ENCODE measurements at regions not wholly inside any gene's neighbourhood (a gene's known extent, or its start where the extent isn't known, plus 50 kb on each side); places are given as distances from the start of the nearest gene placed in this dataset.

DNA sequence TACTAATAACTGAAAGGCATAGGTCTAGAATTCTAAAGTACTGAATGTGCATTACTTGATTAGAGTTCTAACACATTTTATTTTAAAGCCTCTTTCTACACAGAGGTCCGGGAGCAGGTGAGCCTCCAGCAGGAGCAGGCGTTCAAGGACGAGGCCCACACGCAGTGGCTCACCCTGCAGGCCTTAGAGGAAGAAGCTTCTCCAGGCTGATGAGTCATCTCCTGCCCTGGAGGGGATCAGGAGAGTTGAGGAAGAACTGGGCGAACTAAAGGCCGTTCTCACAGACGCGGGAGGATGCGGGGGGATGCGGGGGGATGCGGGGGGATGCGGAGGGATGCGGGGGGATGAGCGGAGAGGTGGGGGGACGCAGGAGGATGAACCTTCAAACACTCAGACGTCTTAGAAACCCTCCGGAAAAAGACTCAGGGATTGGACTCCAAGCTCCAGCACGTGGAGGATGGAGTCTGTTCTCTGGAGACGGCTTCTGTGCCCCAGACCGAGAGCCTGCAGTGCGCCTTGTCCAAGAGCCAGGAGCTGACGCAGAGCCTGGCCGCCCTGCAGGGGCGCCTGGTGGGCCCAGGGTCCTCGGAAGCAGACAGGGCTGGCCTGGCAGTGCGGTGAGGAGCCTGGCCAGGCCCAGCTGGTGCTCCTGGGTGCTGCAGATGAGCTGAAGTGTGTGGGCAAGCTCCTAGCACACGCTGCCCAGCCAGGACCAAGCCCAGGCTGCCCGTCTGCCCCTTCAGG is 433.7 kb upstream of the TPK1 start:
- DNase-seq (ENCODE audit: low spot score), result no peak

DNA sequence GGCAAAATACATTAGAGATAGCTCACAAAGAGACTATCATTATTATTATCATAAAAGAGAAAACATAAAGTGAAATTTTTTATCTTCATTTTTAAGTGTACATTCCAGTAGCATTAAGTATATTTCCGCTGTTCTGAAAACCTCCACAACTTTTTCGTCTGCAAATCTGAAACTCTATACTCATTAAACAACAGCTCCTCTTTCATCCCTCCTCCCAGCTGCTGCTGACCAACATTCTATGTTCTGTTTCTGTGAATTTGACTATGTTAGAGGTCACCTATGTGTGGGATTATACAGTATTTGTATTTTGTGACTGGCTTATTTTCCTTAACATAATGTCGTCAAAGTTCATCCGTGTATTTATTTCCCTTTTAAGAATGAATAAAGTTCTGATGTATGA is 429.3 kb upstream of the TPK1 start:
- no peak for DNase-seq (ENCODE audit: low spot score)

DNA sequence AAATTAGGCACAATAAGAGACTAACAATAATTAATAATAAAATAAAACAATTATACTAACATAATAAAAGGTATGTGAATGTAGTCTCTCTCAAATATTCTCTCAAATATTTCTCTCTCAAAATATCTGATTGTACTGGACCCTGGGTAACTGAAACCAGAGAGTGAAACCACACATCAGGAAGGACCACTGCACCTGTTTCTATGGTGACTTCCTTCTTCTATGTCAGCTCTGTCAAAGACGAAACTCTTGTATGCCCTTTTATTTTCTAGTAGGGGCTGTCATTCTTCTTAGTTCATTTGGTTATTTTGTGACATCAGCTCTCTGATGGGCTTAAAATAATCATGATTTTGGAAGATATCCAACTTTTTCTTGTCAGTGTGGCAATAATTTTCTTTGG is 428.0 kb upstream of the TPK1 start:
- DNase-seq (ENCODE audit: low spot score), result no peak

DNA sequence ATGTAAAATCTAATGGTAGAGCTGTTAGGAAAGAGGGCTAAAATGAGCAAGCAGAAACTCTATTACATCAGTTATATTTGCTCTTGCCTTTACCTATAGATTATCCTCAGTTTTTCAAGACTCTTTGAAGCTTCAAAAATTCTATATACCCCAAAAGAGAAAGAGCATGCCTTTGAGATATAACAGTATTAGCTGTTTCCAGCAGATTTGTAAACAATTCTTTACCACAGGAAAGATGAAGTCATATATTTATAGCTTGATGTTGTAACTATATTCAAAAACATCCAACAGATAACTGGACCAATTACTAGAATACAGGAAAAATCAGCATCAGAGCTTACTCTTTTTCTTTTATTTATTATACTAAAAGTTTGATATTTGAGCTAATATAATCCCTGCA is 416.2 kb upstream of the TPK1 start:
- DNase-seq (ENCODE audit: low spot score), result no peak

DNA sequence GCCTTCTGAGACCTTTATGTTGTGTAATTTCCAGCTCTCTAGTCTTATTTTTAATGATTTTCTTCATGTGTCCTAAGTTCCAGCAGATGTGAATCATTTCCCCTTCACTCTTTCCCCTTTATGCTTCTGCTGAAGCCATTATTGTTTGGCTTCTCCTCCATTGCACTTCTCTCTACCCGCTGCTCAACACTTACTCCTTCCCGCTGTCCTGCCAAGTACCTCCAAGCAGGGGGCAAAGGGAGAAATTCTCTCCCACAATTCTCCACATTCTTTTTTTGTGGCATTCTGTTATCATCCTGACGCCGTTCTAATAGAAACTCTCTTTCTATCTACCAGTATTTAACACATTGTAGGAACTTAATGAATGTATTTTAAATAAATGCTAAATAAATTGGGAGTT is 388.9 kb upstream of the TPK1 start:
- no peak for DNase-seq (ENCODE audit: low spot score)

DNA sequence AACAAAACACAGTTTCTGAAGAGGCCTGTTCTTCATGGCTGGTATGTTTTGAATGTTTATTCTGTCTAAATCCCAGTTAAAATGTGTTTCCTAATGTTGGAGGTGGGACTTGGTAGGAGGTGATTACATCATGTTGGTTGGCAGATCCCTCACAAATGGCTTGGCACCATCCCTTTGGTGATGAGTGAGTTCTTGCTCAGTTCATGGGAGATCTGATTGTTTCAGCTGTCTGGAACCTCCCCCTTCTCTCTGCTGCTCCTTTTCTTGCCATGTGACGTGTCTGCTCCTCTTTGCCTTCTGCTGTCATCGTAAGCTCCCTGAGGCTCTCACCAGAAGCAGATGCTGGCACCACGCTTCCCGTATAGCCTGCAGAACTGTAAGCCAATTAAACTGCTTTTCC is 383.6 kb upstream of the TPK1 start:
- no peak for DNase-seq (ENCODE audit: low spot score)

DNA sequence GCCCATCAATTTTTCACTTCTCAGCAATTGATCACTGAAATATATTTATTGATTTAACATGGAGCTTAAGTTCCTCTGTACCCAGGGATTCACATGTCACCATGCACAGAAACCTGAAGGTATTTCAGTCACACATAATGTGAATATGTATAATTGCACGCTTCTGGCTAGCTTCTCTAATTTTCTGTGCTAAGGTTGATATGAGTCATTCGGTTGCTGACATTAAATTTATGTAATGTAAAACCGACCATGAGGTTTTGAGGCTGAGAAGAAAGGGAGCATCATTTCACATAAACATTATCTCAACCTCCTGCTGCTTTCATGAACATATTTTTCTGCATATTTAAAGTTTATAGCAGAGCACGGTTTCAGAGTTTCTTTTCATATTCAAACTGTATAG is 381.0 kb upstream of the TPK1 start:
- DNase-seq (ENCODE audit: low spot score), result no peak

DNA sequence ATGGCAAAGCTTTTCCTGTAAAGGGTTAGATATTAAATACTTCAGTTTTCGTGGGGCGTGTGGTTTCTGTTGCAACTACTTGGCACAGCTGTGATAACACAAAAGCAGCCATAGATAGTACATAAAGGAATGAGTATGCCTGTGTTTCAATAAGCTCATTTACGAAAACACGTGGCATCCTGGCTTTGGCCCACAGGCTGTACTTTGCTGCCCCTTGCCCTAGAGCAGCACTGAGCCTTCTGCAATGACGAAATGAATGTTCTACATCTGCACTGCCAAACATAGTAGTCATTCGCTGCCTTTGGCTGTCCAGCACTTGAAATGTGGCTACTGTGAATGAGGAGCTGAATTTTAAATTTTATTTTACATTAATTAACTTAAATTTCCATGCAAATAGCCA is 376.2 kb upstream of the TPK1 start:
- peak; percentile 50 for DNase-seq (ENCODE audit: low spot score)

DNA sequence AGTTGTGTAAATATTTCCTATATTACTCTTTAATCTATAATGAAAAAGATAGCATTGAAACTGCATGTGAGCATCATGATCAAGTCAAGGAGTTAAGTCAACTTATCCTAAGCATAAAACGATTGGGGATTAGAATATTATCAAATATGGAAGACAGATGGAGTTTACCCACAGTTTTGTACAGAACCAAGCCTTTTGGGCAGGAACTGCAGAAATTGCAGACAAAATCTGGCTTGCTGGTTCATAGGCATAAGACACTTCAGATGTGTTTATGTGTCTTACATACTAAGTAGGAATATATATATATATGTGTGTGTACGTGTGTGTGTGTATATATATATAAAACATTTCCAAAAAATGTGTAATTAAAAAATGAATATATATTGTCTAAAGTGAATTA is 375.4 kb upstream of the TPK1 start:
- DNase-seq (ENCODE audit: low spot score), result no peak

DNA sequence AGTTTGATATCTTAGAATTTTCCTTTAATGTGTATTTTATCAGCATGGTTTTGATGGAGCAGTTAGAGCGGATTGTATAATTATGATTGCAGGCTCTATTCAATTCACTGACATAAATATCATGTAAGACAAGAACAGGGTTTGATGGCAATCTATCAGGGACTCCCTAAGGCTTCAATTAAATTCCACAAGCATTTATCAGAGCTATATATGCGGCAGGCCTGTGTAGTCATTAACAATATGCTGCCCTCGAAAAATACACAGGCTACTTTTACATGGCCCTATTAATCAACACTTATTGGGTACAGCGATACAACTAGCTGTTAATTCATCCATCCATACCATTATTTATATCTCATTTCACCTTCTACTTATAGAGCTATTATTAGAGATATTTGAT is 358.1 kb upstream of the TPK1 start:
- DNase-seq (ENCODE audit: low spot score), result no peak

DNA sequence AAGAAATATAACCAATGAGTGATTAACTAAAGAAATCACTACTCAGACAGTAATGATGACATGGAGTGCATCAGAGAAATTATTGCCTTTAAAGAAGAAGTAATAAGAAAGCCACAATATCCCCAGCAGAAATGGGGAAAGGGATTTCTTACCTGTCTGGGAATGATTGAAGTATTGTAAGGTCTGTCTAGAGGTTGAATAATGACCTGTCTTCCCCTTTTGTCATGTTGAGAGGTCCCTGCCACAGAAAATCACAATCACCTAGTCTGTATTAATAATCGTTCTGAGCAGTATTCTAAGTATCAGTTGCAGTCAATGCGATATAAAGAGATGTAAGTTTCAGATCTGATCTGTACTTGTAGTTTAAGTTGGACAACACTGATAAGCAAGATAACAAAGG is 349.1 kb upstream of the TPK1 start:
- DNase-seq (ENCODE audit: low spot score), result no peak

DNA sequence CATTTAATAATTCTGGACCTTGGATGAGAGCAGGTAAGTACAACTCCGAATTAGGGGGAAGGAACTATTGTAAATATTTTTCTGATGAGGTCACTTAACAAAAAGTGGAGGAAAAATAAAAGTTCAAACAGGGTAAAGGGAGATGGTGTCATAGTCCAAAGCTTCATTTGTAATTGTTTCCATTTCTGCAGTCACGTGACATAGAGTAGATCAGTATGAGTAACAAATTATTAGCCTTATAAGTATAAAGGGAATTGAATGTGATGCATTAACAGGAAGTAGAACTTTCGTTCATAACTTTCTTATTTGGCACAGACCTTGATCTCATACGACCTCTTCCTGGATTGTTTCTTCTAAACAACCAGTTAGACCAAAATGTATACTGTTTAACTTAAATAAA is 347.2 kb upstream of the TPK1 start:
- no peak for DNase-seq (ENCODE audit: low spot score)

DNA sequence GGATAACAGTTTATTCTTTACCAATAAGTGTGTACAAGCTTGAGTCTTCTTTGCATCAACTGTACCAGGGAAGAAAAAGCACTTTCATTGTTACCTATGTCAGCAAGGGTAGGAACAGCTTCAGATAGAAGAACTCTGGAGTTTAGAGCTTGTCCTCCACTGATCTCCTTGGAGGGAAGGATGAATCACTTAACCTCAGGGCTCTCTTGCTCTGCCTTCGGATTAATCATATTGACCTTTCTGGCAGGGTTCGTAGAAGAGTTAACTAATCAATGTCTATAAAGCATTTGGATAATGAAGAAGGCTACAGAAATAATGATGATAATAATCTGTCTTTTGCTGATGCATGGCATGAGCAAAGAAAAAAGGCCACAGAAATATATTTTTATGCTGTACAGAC is 339.5 kb upstream of the TPK1 start:
- no peak for DNase-seq (ENCODE audit: low spot score)

DNA sequence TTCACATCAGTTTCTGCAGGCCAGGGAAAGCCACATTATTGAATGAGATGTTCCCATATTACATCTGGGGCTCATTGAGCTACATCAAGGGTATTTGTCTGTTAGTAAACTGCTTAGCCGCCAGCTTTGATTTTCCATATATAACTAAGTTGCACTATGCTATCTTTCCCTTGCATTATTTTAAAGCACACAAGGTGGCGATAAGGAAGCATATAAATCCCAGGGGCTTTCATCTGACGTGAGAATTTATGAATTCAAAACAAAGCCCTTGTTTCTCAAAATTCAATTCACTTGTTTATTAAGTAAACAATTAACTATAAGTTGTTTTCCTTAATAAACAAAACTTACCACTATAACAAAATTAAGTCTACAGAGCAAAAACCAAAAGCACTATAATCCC is 334.1 kb upstream of the TPK1 start:
- DNase-seq (ENCODE audit: low spot score), result no peak

DNA sequence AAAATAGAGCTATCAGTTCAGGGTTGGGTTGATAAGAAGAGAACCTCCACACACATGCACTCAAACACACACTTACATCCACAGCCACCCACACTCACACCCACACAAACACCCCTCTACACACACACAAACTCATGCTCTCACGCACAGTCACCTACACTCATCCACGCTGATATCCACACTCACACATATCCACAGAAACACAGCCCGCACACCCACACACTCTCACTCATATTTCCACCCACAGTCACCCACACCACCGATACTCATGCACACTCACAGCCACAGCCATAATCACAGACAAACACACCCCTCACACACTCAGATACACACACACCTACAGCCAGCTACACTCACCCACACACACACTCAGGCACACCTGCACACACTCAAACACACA is 333.0 kb upstream of the TPK1 start:
- DNase-seq (ENCODE audit: low spot score), result no peak

DNA sequence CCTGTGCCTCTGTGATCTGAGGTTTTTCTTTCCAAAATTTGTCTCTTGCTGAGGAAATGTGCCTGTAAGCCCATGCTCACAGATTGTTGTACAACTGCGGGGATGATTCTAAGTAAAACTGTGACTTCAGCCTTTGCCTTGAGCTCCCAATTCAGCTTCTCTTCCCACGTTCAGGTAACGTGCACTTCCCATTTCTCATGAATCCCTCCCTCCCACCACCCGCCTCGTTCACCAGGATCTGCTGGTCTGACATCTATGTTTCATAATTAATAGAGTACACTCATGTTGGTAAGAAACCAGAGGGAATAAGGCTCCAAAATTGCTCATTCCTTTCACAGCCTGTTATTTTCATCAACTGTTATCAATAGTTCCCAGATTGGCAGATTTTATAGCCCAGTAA is 332.6 kb upstream of the TPK1 start:
- DNase-seq (ENCODE audit: low spot score), result no peak

DNA sequence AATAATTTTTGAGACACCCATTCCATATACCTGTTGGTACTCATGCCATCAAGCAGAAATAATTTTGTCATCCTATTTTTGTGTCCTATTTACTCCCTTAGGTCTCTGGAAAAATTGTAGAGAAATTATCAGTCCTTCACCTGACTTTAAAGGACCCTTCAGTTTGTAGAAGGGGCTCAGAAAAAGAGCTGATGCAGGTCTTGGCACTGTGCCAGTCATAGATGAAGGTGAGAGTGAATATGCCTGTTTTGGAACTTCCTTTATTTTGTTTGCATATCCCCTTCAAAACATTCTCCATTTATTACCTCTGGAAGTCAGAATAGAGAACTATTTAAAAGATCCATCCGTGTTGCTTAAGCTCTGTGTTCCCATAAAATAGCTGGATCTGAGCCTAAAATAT is 321.0 kb upstream of the TPK1 start:
- no peak for DNase-seq (ENCODE audit: low spot score)

DNA sequence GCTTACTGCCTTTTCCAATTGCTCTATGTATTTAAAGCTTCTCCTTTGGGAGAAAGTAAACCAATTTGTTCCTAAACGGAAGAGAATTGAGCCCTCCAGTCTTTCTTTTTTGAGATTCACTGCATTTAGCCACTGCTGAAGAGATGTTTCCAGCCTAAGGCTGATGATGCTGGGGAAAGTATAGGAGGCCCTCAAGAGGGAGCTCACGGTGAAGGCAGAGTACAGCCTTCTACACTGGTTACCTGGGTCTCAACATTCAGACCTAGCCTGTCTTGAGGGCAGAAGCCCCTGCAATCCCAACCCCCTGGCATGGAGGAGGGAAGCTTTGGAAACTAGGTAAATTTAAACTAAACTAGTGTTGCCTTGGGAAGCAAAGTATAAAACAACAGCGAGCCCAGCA is 316.7 kb upstream of the TPK1 start:
- no peak for DNase-seq (ENCODE audit: low spot score)

DNA sequence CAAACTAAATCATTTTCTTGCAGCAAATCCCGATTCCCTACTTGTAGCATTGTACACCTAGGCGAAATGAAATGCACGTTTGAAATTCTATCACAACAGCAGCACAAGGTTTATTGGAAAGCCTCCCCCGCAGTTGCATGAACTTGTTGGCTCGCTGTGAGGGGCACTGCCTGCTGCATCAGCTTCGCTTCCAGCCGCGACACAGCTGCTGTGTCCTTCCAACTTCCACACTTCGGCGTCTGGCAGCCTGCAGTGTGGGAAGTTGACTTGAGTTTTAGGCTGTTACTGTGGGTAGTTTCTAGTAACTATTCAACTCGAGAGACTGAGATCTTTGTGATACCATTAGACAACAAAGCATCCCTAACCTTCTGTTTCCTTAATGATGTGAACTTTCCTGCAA is 315.8 kb upstream of the TPK1 start:
- DNase-seq (ENCODE audit: low spot score), result no peak

DNA sequence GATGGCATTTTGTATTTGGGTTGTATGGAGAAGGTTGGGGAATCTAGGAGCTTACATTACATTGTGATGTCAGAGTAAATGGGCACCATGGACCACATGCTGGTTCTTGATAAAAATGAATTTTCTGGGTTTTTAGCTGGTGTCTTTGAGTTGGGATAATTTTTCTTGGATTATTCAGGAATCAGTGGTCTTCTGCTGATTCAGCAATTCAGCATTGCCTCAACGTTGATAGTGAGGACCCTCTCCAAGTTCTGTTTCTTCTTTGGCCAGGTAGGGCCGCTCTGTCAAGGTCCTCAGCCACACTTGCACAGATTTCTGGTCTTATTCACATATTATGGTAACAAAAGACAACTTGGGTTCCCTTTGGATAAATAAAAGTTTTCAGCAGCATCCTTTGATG is 312.0 kb upstream of the TPK1 start:
- DNase-seq (ENCODE audit: low spot score), result no peak

DNA sequence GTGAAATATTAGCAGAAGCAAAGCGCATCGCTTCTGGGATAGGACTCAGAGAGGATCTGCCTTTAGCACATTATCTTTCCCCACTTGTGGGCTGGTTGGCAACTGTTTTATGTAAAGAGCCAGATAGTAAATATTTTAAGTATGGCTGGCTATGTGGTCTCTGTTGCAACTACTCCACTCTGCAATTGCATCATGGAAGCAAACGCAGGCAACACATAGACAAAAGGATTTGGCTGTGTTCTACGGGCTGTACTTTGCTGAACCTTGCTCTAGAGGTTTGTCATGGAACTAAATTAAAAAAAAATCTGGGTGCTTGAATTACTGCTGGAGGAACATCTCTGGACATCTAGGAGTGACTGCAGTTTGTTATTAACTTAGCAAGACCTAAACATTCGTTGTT is 307.8 kb upstream of the TPK1 start:
- DNase-seq (ENCODE audit: low spot score), result no peak

DNA sequence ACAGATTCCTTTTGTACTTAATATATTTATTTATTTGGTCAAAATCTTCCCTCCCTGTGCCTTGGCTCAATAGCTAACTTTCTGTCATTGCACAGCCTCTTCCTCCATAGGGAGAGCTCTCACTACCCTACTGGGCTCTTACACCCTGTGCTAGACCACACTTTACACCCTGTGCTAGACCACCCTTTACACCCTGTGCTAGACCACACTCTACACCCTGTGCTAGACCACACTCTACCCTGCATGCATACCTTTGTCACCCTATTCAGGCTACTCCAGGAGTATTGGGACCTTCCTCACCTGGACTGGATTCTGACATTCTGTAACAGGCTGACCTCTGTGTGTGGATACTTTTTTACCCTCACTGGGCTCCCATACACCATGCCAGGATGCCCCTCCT is 298.5 kb upstream of the TPK1 start:
- DNase-seq (ENCODE audit: low spot score), result no peak

DNA sequence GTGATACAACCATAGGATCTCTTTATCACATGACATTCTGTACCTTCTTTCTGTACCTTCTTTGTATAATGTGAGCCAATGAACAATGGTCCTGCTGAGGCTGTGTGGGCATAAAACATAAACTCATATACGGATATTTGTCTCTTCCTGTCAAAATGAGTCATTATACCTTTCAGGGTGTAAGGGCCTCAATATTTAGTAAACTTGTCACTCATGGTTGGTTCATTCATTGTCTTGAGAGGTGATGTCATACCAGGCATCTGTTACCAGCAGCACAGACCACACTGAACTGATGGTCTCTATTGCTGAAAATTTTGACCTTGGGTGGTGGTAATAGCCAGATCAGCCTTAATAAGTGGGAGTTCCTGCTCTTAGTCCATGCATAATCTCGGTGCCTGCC is 287.6 kb upstream of the TPK1 start:
- no peak for DNase-seq (ENCODE audit: low spot score)

DNA sequence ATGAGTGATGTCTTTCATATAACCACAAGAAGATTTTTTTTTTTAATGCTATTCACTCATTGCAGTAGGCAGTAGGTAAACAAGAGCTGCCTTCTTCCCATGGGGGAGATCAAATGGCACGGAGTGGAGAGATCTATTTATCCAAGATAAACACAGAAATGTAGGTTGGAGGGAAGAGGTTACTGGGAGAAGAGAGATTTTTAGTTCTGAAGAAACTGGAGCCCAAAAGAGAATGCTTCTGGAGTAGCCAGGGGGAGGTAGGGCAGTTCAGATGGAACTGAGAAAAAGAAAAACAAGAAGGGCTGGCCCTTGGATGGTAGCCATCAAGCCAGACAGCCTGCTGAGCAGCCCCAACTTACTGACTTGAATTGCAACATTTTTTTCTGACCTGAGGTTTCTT is 270.1 kb upstream of the TPK1 start:
- DNase-seq (ENCODE audit: low spot score), result no peak

DNA sequence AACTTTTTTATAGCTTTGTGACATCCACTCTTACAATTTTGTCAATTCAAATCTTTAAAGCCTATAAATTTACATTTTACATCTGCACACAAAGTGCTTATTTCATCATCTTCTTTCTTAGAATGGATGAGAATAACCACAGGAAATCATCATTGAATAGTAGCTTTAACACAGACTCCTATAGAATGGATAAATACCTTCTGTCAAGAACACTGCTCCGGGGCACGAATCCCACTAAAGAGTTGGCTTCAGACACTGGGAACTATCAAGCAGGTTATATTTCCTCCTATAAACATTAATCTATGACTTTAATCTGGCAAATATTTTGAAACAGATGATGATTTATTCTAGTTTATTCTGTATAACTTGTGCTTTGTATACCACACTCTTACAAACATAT is 269.7 kb upstream of the TPK1 start:
- DNase-seq (ENCODE audit: low spot score), result no peak
